HL-60 (cell line): ENCODE measurements at regions not wholly inside any gene's neighbourhood (a gene's known extent, or its start where the extent isn't known, plus 50 kb on each side); places are given as distances from the start of the nearest gene placed in this dataset.

Source experiments
- DNase-seq, 2 experiments: peaks; one replicate each; pipeline ENCODE4 v3.0.0-alpha.2; 2010 to 2020; ENCODE audit warnings: low read depth in 1 of 2, low spot score in 1 of 2
- H3K27ac ChIP-seq: fragments of 250-450 bp; sonication (Bioruptor Pico); replicated peaks from 2 replicates; pipeline ENCODE4 v1.5.1; 2020; ENCODE audit warnings: mild to moderate bottlenecking, moderate library complexity
- H3K27me3 ChIP-seq: fragments of 250-450 bp; sonication (Bioruptor Pico); 2 replicates; pipeline ENCODE4 v1.5.1; 2021; ENCODE audit warnings: mild to moderate bottlenecking, moderate library complexity; ENCODE audit not compliant: insufficient read depth, poor library complexity, severe bottlenecking
- H3K4me3 ChIP-seq: replicated peaks from 2 replicates; pipeline ENCODE4 v1.5.1; 2011; ENCODE audit warnings: mild to moderate bottlenecking, control low read depth, low read length; ENCODE audit not compliant: insufficient read depth
- CTCF ChIP-seq: IDR thresholded peaks from one replicate; pipeline ENCODE4 v1.5.1; 2011; ENCODE audit warnings: low read length, control low read depth, inconsistent platforms; ENCODE audit not compliant: insufficient read depth
- GABPA ChIP-seq: IDR thresholded peaks from 2 replicates; pipeline ENCODE4 v1.6.1; 2012; ENCODE audit warnings: low read depth
- POLR2AphosphoS5 ChIP-seq: IDR thresholded peaks from 2 replicates; pipeline ENCODE4 v1.6.1; 2012; ENCODE audit warnings: low read depth
- SPI1 ChIP-seq: IDR thresholded peaks from 2 replicates; pipeline ENCODE4 v1.6.1; 2012; ENCODE audit warnings: low read depth, mild to moderate bottlenecking, borderline replicate concordance
- TF ChIP-seq, protein P1 (sequence below): IDR thresholded peaks from 2 replicates; pipeline ENCODE4 v1.6.1; 2012; ENCODE audit warnings: low read depth; ENCODE audit not compliant: insufficient replicate concordance

DNA sequence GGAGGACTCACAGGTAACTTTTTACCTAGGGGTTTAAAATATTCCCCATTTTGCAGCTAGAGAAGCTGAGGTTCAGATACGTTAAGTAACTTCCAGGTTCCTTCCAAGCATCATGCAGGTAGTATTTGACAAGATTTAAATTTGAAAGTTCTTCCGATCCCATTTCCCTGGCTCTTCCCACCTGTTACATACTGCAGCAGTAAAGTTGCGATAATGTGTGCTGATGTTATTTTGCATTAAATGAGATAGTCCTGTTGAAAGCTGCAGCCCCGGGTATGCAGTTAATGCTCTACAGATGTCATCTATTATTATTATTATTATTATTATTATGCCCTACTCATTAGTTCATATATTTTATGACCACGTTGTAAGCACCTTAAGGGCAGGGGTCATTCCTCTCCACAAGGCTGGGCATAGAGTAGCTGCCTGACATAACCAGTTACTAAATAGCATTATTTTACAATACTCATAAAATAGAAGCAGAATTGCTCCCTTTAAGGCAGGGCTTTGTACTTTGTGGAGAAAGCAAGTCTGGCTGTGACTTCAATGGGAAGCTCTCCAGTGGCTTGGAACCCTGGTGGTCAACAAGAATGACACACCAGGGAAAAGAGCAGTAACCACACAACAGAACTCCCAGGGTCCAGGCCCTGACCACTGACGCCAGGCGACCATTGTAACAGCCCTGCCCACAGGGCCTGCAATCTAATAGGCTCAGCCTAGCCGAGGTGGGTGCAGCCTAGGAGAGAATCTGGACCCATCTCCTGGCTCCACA, 90.8 kb upstream of the CALM2 start:
- TF ChIP-seq, protein P1, sequence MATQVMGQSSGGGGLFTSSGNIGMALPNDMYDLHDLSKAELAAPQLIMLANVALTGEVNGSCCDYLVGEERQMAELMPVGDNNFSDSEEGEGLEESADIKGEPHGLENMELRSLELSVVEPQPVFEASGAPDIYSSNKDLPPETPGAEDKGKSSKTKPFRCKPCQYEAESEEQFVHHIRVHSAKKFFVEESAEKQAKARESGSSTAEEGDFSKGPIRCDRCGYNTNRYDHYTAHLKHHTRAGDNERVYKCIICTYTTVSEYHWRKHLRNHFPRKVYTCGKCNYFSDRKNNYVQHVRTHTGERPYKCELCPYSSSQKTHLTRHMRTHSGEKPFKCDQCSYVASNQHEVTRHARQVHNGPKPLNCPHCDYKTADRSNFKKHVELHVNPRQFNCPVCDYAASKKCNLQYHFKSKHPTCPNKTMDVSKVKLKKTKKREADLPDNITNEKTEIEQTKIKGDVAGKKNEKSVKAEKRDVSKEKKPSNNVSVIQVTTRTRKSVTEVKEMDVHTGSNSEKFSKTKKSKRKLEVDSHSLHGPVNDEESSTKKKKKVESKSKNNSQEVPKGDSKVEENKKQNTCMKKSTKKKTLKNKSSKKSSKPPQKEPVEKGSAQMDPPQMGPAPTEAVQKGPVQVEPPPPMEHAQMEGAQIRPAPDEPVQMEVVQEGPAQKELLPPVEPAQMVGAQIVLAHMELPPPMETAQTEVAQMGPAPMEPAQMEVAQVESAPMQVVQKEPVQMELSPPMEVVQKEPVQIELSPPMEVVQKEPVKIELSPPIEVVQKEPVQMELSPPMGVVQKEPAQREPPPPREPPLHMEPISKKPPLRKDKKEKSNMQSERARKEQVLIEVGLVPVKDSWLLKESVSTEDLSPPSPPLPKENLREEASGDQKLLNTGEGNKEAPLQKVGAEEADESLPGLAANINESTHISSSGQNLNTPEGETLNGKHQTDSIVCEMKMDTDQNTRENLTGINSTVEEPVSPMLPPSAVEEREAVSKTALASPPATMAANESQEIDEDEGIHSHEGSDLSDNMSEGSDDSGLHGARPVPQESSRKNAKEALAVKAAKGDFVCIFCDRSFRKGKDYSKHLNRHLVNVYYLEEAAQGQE: no peak
- TF ChIP-seq GABPA: no peak
- no peak for TF ChIP-seq CTCF
- no peak for TF ChIP-seq SPI1
- no peak for TF ChIP-seq POLR2AphosphoS5
- Histone ChIP-seq H3K4me3 (no peak overlapping the region), H3K27me3 (no peaks in the 10 kb centered on the region), H3K27ac (no peak overlapping the region)
- no peak for DNase-seq

DNA sequence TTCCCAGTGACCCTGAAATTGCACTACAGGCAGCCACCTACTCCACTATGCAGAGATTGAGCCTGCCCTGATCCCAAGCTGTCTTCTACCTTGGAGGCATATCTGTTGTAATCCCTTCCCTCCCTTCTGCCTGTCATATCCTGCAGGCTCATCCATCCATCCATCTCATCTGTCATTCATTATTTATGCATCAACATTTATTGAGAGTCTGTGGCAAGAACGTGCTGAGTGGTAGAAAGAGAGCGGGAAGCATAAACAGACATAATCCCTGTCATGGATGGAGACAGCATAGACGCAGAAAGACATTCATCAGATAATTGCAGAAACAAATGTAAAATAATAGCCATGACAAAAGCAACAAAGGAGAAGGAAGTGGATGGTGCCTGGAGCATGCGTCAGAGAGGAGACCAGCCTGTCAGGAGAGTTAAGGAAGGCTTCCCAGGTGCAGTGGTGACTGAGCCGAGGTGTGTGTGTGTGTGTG, 89.5 kb upstream of the CALM2 start:
- H3K27me3 ChIP-seq: no peaks in the 10 kb centered on the region
- no peak overlapping the region for H3K27ac ChIP-seq
- no peak for TF ChIP-seq SPI1
- TF ChIP-seq CTCF: no peak
- TF ChIP-seq GABPA: no peak
- no peak for TF ChIP-seq POLR2AphosphoS5
- TF ChIP-seq, protein P1: no peak
- DNase-seq: no peak
- H3K4me3 ChIP-seq: no peak overlapping the region

DNA sequence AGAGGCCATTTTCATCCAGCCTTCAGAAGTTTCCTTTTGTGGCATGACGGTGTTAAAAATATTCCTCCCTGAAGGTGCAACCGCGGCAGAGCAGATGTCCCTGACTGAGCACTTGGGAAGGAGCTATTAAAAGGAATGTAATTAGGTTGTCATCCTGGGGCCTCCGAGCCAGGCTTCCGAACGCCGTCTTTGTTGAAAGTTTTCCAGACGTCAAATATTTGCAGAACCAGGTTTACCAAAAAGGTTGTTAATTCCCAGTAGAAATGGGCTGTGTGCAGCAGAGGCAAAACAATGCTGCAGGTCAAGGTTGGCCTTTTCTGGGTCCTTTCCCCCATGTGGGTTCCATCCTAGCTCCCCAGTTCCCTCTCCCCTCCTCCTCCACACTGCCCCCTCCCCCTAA, 88.8 kb upstream of the CALM2 start:
- Histone ChIP-seq H3K27me3 (no peaks in the 10 kb centered on the region), H3K4me3 (no peak overlapping the region), H3K27ac (no peak overlapping the region)
- DNase-seq: no peak
- TF ChIP-seq GABPA (no peak), CTCF (no peak), POLR2AphosphoS5 (no peak)
- TF ChIP-seq, protein P1: no peak
